ENCODE measurements at regions not wholly inside any gene's neighbourhood (a gene's known extent, or its start where the extent isn't known, plus 50 kb on each side); places are given as distances from the start of the nearest gene placed in this dataset.

- TF ChIP-seq POLR2A (IDR thresholded peaks at IDR 0.05): no peak
- no peak for TF ChIP-seq CTCF (IDR thresholded peaks at IDR 0.05)
Measured at GRCh38 chr3:20424086-20424485, 238.1 kb upstream of the SGO1 start.
